GM04503 (cell line): ENCODE measurements at regions not wholly inside any gene's neighbourhood (a gene's known extent, or its start where the extent isn't known, plus 50 kb on each side); places are given as distances from the start of the nearest gene placed in this dataset.

Source experiments
- DNase-seq: peaks from one replicate; pipeline ENCODE4 v3.0.0-alpha.2; 2012; ENCODE audit warnings: low read depth

GRCh38 chr15:94056314-94056713, 175.0 kb upstream of the MCTP2 start:
- peak; percentile 70 for DNase-seq

- DNase-seq: no peak
These were observed 177.7 kb upstream of the MCTP2 start for GRCh38 chr15:94053626-94054025.

GRCh38 chr15:94052711-94053110, 178.7 kb upstream of the MCTP2 start:
- no peak for DNase-seq

GRCh38 chr15:94047566-94047965, 183.8 kb upstream of the MCTP2 start:
- no peak for DNase-seq

GRCh38 chr15:94042180-94042928, 189.0 kb upstream of the MCTP2 start:
- DNase-seq: peak; percentile 53

GRCh38 chr15:94041746-94042145, 189.6 kb upstream of the MCTP2 start:
- no peak for DNase-seq

GRCh38 chr15:94040541-94041248, 190.7 kb upstream of the MCTP2 start:
- DNase-seq: peak; percentile 59

GRCh38 chr15:94036156-94036555, 195.2 kb upstream of the MCTP2 start:
- no peak for DNase-seq

GRCh38 chr15:94033683-94034020, 197.7 kb upstream of the MCTP2 start:
- no peak for DNase-seq

- no peak for DNase-seq
These were observed 198.2 kb upstream of the MCTP2 start for GRCh38 chr15:94033014-94033682.

GRCh38 chr15:94032571-94032970, 198.8 kb upstream of the MCTP2 start:
- no peak for DNase-seq

- no peak for DNase-seq
These were observed 200.3 kb upstream of the MCTP2 start for GRCh38 chr15:94031072-94031471.

GRCh38 chr15:94029495-94029894, 201.9 kb upstream of the MCTP2 start:
- no peak for DNase-seq

GRCh38 chr15:94028809-94029208, 202.6 kb upstream of the MCTP2 start:
- no peak for DNase-seq

- no peak for DNase-seq
These were observed 203.2 kb upstream of the MCTP2 start for GRCh38 chr15:94028121-94028520.

GRCh38 chr15:94027581-94027980, 203.8 kb upstream of the MCTP2 start:
- no peak for DNase-seq

- peak; percentile 64 for DNase-seq
These were observed 204.7 kb upstream of the MCTP2 start for GRCh38 chr15:94026458-94027304.

- DNase-seq: no peak
These were observed 207.8 kb upstream of the MCTP2 start for GRCh38 chr15:94023531-94023930.

GRCh38 chr15:94021621-94022320, 209.6 kb upstream of the MCTP2 start:
- no peak for DNase-seq

- DNase-seq: no peak
These were observed 212.3 kb upstream of the MCTP2 start for GRCh38 chr15:94019062-94019461.

- DNase-seq: no peak
These were observed 216.0 kb upstream of the MCTP2 start for GRCh38 chr15:94015324-94015723.
